CD4-positive, alpha-beta T cell treated with Interleukin-17A for 1 hour (primary cell): ENCODE measurements at regions not wholly inside any gene's neighbourhood (a gene's known extent, or its start where the extent isn't known, plus 50 kb on each side); places are given as distances from the start of the nearest gene placed in this dataset.
"Not testable (repeated sequence)": the region's sequence is repeated elsewhere in the genome, so short reads cannot be mapped to it uniquely, and the experiment has no call there.

Experiments
- DNase-seq: peaks from one replicate; pipeline ENCODE4 v3.0.0-alpha.2; 2020

- not testable (repeated sequence) for DNase-seq
These were observed 111.8 kb downstream of the SRGAP2 start for GRCh38 chr1:206314951-206315636.

- not testable (repeated sequence) for DNase-seq
These were observed 113.6 kb downstream of the SRGAP2 start for GRCh38 chr1:206316901-206317300.

GRCh38 chr1:206317878-206318514 lies 114.7 kb downstream of the SRGAP2 start:
- DNase-seq, result not testable (repeated sequence)

GRCh38 chr1:206320227-206320626 lies 116.9 kb downstream of the SRGAP2 start:
- DNase-seq, result not testable (repeated sequence)

GRCh38 chr1:206326159-206326939 lies 123.0 kb downstream of the SRGAP2 start:
- not testable (repeated sequence) for DNase-seq

- not testable (repeated sequence) for DNase-seq
These were observed 128.3 kb downstream of the SRGAP2 start for GRCh38 chr1:206331597-206331996.

GRCh38 chr1:206333316-206333715 lies 130.0 kb downstream of the SRGAP2 start:
- not testable (repeated sequence) for DNase-seq

GRCh38 chr1:206333897-206334296 lies 130.6 kb downstream of the SRGAP2 start:
- DNase-seq, result not testable (repeated sequence)

GRCh38 chr1:206334481-206334880 lies 131.1 kb downstream of the SRGAP2 start:
- not testable (repeated sequence) for DNase-seq

- DNase-seq, result not testable (repeated sequence)
These were observed 131.8 kb downstream of the SRGAP2 start for GRCh38 chr1:206335162-206335561.

- not testable (repeated sequence) for DNase-seq
These were observed 132.8 kb downstream of the SRGAP2 start for GRCh38 chr1:206335875-206336846.

GRCh38 chr1:206337024-206337423 lies 133.3 kb upstream of the IKBKE start:
- DNase-seq, result not testable (repeated sequence)

- not testable (repeated sequence) for DNase-seq
These were observed 119.6 kb upstream of the IKBKE start for GRCh38 chr1:206350493-206351275.

GRCh38 chr1:206351276-206352052 lies 118.8 kb upstream of the IKBKE start:
- DNase-seq, result not testable (repeated sequence)

- DNase-seq, result not testable (repeated sequence)
These were observed 114.0 kb upstream of the IKBKE start for GRCh38 chr1:206356310-206356709.

- DNase-seq, result not testable (repeated sequence)
These were observed 112.3 kb upstream of the IKBKE start for GRCh38 chr1:206357962-206358361.

- not testable (repeated sequence) for DNase-seq
These were observed 111.5 kb upstream of the IKBKE start for GRCh38 chr1:206358771-206359170.

GRCh38 chr1:206359377-206359776 lies 110.9 kb upstream of the IKBKE start:
- not testable (repeated sequence) for DNase-seq

- DNase-seq, result not testable (repeated sequence)
These were observed 108.2 kb upstream of the IKBKE start for GRCh38 chr1:206361978-206362543.

- DNase-seq, result not testable (repeated sequence)
These were observed 107.3 kb upstream of the IKBKE start for GRCh38 chr1:206362994-206363393.
